Activated CD4-positive, alpha-beta T cell treated with anti-CD3 and anti-CD28 coated beads for 36 hours (primary cell): ENCODE measurements at regions not wholly inside any gene's neighbourhood (a gene's known extent, or its start where the extent isn't known, plus 50 kb on each side); places are given as distances from the start of the nearest gene placed in this dataset.
"Not testable (repeated sequence)": the region's sequence is repeated elsewhere in the genome, so short reads cannot be mapped to it uniquely, and the experiment has no call there.

ENCODE experiments used
- ATAC-seq: fragments of 200-7000 bp; cut with Tn5 transposase; one replicate; pipeline ENCODE4 v1.10.0; 2021; ENCODE audit warnings: mild to moderate bottlenecking, moderate library complexity
- CTCF ChIA-PET: fragments of 350-600 bp; sonication (Branson Sonifier 250); formaldehyde crosslinking; loops from one replicate; lab custom pipeline; 2021; ENCODE audit warnings: antibody characterized with exemption; lab: Charles Lee
- POLR2A ChIA-PET: fragments of 350-600 bp; sonication (Branson Sonifier 250); formaldehyde crosslinking; loops from one replicate; lab custom pipeline; 2021; ENCODE audit warnings: antibody characterized with exemption, inconsistent platforms; lab: Charles Lee
- DNase-seq: peaks from one replicate; pipeline ENCODE4 v3.0.0-alpha.2; 2020
- H3K27ac Mint-ChIP-seq: one replicate; pipeline ENCODE4 v1.8.0; 2021; ENCODE audit warnings: mixed read lengths
- H3K27me3 Mint-ChIP-seq: one replicate; pipeline ENCODE4 v1.8.0; 2021; ENCODE audit warnings: mixed read lengths
- H3K36me3 Mint-ChIP-seq: one replicate; pipeline ENCODE4 v1.8.0; 2021; ENCODE audit warnings: low read depth, mixed read lengths
- H3K4me1 Mint-ChIP-seq: one replicate; pipeline ENCODE4 v1.8.0; 2021; ENCODE audit warnings: mixed read lengths
- H3K4me3 Mint-ChIP-seq: one replicate; pipeline ENCODE4 v1.8.0; 2021; ENCODE audit warnings: mild to moderate bottlenecking, moderate library complexity, mixed read lengths
- H3K9me3 Mint-ChIP-seq: one replicate; pipeline ENCODE4 v1.8.0; 2021; ENCODE audit warnings: low read depth, mixed read lengths
- intact Hi-C, 2 experiments: fragments of 100-400 bp; cut with DNase I in 1 of 2; cut with micrococcal nuclease in 1 of 2; formaldehyde crosslinking; loops; one replicate each; pipeline versions ENCODE4 v1.14.2 to v1.15.1; 2022 to 2024; cut with DNase I, micrococcal nuclease

DNA sequence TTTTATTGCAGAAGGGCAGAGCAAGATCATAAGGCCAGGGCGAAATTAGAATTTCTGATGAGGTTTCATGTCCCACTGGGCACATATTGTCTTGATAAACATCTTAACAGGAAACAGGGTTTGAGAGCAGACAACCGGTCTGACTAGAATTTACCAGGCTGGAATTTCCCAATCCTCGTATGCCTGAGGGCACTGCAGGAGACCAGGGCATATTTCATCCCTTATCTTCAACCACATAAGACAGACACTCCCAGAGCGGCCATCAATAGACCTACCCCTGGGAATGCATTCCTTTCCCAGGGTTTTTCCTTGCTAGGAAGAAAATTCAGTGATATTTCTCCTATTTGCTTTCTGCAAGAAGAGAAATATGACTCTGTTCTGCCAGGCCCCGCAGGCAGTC, 78.9 kb upstream of the OR9G4 start:
- H3K4me3 Mint-ChIP-seq, POLR2A ChIA-PET, H3K27me3 Mint-ChIP-seq, H3K36me3 Mint-ChIP-seq, ATAC-seq, DNase-seq, intact Hi-C loops, H3K27ac Mint-ChIP-seq, H3K9me3 Mint-ChIP-seq, H3K4me1 Mint-ChIP-seq, CTCF ChIA-PET: not testable (repeated sequence)

DNA sequence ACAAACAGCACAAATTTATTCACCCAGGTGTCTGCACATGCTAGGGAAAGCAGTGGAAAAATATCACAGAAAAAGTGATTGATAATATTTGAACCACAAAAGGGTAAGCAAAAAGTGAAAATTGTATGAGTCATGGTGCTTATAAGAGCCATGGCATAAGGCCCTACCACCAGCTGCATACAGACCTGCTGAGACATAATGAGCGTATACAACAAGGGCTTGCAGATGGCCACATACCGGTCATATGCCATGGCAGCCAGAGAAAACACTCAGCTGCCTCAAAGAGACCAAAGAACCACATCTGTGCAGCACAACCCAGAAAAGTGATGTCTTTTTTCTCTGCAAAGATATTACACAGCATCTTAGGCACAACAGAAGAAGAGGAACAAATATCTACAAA, 71.4 kb upstream of the OR9G4 start:
- no peak overlapping the region for H3K27ac Mint-ChIP-seq
- H3K27me3 Mint-ChIP-seq = no peaks in the 10 kb centered on the region
- H3K4me3 Mint-ChIP-seq = no peak overlapping the region
- intact Hi-C loops = no loop called here
- H3K36me3 Mint-ChIP-seq = no peaks in the 10 kb centered on the region
- DNase-seq = no peak
- no peak for ATAC-seq
- no peaks in the 10 kb centered on the region for H3K9me3 Mint-ChIP-seq
- POLR2A ChIA-PET = no interaction called here
- H3K4me1 Mint-ChIP-seq = no peaks in the 10 kb centered on the region
- CTCF ChIA-PET = no interaction called here

DNA sequence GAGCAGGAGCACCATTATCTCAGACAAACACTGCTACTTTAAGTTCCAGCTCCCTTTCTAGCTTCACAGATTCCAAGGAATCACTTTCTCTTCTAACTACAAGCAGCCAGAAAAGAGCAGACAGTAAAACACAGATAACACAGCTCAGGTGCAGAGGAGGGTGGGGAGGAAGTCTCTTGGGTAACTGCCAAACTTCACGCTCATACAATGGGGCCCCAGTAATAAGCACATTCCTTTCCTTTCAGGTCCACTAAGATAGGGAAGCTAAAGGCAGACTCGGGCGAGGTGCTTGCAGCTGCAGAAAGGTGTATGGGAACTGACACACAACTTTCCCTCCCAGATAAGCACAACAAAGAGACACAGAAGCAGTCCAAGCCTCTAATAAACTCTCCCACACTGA, 69.2 kb upstream of the OR9G4 start:
- intact Hi-C loops = no loop called here
- DNase-seq = no peak
- POLR2A ChIA-PET = no interaction called here
- Mint-ChIP-seq H3K27ac (no peak overlapping the region), H3K4me3 (no peak overlapping the region), H3K36me3 (no peaks in the 10 kb centered on the region), H3K9me3 (no peaks in the 10 kb centered on the region), H3K27me3 (no peaks in the 10 kb centered on the region), H3K4me1 (no peaks in the 10 kb centered on the region)
- no peak for ATAC-seq
- CTCF ChIA-PET = interaction anchor here (0.9 kb wide), 1 partner anchor 162 kb away, joined by 3 read pairs; no protein-coding TSS in a partner anchor

DNA sequence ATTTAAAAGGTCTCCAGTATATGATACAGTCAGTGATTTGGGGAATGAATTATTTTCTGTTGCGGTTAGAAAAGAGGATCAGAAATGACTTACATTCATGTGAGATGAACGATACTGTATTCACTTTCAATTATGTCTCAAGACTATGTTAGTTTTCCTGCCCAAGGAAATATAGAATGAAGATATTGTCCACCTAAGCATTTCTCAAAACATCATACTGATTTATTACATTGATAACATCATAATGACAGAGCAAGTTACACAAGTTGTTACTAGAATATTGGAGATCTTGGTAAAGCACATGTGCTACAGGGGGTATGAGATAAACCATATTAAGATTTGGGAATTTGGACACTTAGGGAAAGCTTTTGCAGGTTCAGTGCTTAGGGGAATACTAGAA, 67.8 kb upstream of the OR9G4 start:
- POLR2A ChIA-PET = no interaction called here
- CTCF ChIA-PET = interaction anchor here (0.5 kb wide), 1 partner anchor 49 kb away, joined by 3 read pairs; no protein-coding TSS in a partner anchor
- no peak overlapping the region for H3K27ac Mint-ChIP-seq
- intact Hi-C loops = no loop called here
- DNase-seq (no peak), ATAC-seq (no peak)
- H3K4me3 Mint-ChIP-seq = no peak overlapping the region
- H3K4me1 Mint-ChIP-seq = no peaks in the 10 kb centered on the region
- no peaks in the 10 kb centered on the region for H3K27me3 Mint-ChIP-seq
- no peaks in the 10 kb centered on the region for H3K9me3 Mint-ChIP-seq
- H3K36me3 Mint-ChIP-seq = no peaks in the 10 kb centered on the region

DNA sequence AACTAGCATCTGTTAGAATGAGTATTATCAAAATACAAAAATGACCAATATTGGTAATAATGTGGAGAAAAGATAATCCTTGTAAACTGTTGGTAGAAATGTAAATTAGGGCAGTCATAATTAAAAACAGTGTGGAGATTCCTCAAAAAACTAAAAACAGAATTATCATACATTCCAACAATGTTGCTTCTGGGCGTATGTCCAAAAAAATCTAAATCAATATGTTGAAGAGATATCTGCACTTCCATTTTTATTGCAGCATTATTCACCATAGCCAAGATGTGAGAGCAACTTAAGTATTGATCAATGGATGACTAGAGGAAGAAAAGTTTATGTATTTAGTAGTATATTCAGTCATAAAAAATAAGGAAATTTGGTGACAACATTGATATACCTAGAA, 59.8 kb upstream of the OR9G4 start:
- ATAC-seq = no peak
- Mint-ChIP-seq H3K4me3 (no peak overlapping the region), H3K27me3 (no peaks in the 10 kb centered on the region), H3K4me1 (no peaks in the 10 kb centered on the region), H3K9me3 (peaks cover 4% of the 10 kb centered on the region), H3K27ac (no peak overlapping the region), H3K36me3 (no peaks in the 10 kb centered on the region)
- intact Hi-C loops = no loop called here
- no peak for DNase-seq
- POLR2A ChIA-PET = no interaction called here
- CTCF ChIA-PET = no interaction called here

DNA sequence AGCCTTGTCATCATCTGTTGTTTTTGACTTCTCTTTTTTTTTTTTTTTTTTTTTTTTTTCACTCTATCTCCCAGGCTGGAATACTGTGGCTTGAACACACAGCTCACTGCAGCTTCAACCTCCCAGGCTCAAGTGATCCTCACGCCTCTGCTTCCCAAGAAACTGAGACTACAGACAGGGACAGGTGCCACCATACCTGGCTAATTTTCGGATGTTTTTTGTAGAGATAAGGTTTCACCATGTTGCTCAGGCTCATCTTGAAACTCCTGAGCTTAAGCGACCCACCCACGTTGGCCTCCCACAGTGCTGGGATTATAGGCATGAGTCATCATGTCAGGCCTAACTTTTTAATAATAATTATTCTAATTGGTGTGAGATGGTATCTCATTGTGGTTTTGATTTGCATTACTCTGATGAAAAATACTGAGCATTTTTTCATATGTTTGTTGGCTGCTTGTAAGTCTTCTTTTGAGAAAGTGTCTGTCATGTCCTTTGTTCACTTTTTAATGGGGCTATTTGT, 51.3 kb upstream of the OR9G4 start:
- CTCF ChIA-PET = no interaction called here
- H3K36me3 Mint-ChIP-seq = no peaks in the 10 kb centered on the region
- intact Hi-C loops = no loop called here
- DNase-seq = no peak
- POLR2A ChIA-PET = no interaction called here
- ATAC-seq = no peak
- H3K27ac Mint-ChIP-seq = no peak overlapping the region
- no peaks in the 10 kb centered on the region for H3K27me3 Mint-ChIP-seq
- H3K9me3 Mint-ChIP-seq = peaks cover 2% of the 10 kb centered on the region
- no peak overlapping the region for H3K4me3 Mint-ChIP-seq
- no peaks in the 10 kb centered on the region for H3K4me1 Mint-ChIP-seq
